ENCODE measurements at regions not wholly inside any gene's neighbourhood (a gene's known extent, or its start where the extent isn't known, plus 50 kb on each side); places are given as distances from the start of the nearest gene placed in this dataset.
"Not testable (repeated sequence)": the region's sequence is repeated elsewhere in the genome, so short reads cannot be mapped to it uniquely, and the experiment has no call there.

DNA sequence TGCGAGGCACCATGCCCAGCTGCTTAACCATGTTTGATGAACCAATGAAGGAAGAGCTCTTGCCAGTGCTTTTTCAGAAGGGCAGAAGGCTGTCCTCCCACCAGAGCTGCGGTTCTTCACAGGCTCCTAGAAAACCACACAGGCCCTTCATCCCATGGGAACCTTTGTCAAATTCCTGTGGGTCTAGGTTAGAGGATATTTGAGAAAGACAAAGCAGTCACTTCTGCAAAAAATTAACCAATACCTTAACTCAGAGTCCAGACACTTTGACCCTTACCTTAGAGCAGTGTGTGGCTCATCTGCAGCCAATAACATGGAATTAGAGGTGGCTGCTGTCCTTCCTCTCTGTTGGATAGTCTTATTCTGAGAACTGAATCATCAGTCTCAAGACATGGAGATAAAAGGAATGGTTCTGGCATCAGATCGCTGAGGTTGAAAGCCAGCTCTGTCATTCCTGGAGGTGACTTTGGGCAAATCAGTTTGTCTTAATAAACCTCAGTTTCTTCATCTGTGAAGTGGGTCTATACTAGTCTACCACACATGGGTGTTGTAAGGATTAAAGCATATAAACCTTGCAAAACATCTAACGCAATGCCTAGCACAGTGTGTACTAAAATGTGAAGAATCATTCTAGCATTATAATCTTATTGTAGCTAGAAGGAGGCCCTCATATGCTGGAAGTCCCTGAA, 65.1 kb upstream of the PIP4K2A start:
- Mint-ChIP-seq H3K9me3 (no peaks in the 10 kb centered on the region), H3K4me3 (no peak overlapping the region), H3K27me3 (ENCODE audit: low read depth) (no peaks in the 10 kb centered on the region), H3K36me3 (ENCODE audit: low read depth) (no peaks in the 10 kb centered on the region), H3K27ac (ENCODE audit: unreplicated experiment) (no peak overlapping the region), H3K4me1 (no peaks in the 10 kb centered on the region)
- no peak for DNase-seq (ENCODE audit: low read depth, low spot score)
- TF ChIP-seq, protein P1, sequence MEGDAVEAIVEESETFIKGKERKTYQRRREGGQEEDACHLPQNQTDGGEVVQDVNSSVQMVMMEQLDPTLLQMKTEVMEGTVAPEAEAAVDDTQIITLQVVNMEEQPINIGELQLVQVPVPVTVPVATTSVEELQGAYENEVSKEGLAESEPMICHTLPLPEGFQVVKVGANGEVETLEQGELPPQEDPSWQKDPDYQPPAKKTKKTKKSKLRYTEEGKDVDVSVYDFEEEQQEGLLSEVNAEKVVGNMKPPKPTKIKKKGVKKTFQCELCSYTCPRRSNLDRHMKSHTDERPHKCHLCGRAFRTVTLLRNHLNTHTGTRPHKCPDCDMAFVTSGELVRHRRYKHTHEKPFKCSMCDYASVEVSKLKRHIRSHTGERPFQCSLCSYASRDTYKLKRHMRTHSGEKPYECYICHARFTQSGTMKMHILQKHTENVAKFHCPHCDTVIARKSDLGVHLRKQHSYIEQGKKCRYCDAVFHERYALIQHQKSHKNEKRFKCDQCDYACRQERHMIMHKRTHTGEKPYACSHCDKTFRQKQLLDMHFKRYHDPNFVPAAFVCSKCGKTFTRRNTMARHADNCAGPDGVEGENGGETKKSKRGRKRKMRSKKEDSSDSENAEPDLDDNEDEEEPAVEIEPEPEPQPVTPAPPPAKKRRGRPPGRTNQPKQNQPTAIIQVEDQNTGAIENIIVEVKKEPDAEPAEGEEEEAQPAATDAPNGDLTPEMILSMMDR (conservative IDR thresholded peaks at IDR 0.05): no peak

DNA sequence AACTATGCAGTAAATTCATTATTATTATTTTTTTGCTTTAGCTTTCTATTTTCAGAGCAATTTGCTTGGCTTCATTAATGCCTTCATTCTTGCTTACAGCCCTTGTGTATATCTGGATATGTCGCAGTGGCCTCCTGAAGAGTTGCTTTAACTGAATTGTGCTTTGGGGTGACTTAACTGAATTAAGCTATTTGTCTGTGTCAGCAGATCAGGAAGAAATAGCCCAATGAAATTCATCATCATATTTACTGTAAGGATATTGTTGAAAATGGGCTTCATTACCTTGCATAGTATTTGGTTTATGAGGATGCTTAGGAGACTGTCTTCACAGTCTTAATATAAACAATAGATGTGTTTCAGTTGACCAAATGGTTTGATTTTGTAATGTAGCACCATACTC, 59.7 kb upstream of the PIP4K2A start:
- H3K4me1 Mint-ChIP-seq: no peaks in the 10 kb centered on the region
- H3K4me3 Mint-ChIP-seq: no peak overlapping the region
- peaks cover 3% of the 10 kb centered on the region for H3K36me3 Mint-ChIP-seq (ENCODE audit: low read depth)
- TF ChIP-seq, protein P1 (conservative IDR thresholded peaks at IDR 0.05): no peak
- no peak overlapping the region for H3K27ac Mint-ChIP-seq (ENCODE audit: unreplicated experiment)
- DNase-seq (ENCODE audit: low read depth, low spot score): no peak
- H3K9me3 Mint-ChIP-seq: peaks cover 4% of the 10 kb centered on the region
- H3K27me3 Mint-ChIP-seq (ENCODE audit: low read depth): no peaks in the 10 kb centered on the region

DNA sequence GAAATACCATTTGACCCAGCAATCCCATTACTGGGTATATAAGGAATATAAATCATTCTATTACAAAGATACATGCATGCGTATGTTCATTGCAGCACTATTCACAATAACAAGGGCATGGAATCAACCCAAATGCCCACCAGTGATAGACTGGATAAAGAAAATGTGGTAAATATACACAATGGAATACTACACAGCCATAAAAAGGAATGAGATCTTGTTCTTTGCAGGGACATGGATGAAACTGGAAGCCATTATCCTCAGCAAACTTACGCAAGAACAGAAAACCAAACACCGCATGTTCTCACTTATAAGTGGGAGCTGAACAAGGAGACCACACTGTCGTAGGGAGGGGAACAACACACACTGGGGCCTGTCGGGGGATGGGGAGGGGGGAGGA, 57.3 kb upstream of the PIP4K2A start:
- not testable (repeated sequence) for H3K27me3 Mint-ChIP-seq (ENCODE audit: low read depth); H3K36me3 Mint-ChIP-seq (ENCODE audit: low read depth); H3K4me1 Mint-ChIP-seq; H3K4me3 Mint-ChIP-seq; H3K9me3 Mint-ChIP-seq; DNase-seq (ENCODE audit: low read depth, low spot score); H3K27ac Mint-ChIP-seq (ENCODE audit: unreplicated experiment)

DNA sequence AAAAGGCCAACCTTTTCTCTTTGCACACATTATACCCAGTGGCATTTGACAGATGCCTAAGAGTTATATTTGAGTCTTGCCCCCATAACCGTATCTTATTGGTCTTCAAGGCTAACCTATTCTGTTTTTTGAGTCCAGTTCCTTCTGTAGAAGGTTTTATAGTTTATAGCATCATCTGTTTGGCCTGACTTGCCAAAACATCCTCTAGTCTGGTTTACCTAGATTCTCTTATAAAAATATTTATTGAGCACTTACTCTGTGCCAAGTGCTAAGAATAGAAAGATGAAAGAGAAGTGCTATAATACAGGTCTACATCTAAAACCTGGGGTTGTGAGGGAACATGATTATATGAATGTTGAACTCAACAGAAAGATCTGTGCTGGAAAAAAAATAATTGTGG, 55.9 kb upstream of the PIP4K2A start:
- H3K4me3 Mint-ChIP-seq: no peak overlapping the region
- H3K36me3 Mint-ChIP-seq (ENCODE audit: low read depth): peaks cover 3% of the 10 kb centered on the region
- DNase-seq (ENCODE audit: low read depth, low spot score): no peak
- TF ChIP-seq, protein P1 (conservative IDR thresholded peaks at IDR 0.05): no peak
- peaks cover 6% of the 10 kb centered on the region for H3K9me3 Mint-ChIP-seq
- no peaks in the 10 kb centered on the region for H3K27me3 Mint-ChIP-seq (ENCODE audit: low read depth)
- peaks cover 7% of the 10 kb centered on the region for H3K4me1 Mint-ChIP-seq
- no peak overlapping the region for H3K27ac Mint-ChIP-seq (ENCODE audit: unreplicated experiment)

DNA sequence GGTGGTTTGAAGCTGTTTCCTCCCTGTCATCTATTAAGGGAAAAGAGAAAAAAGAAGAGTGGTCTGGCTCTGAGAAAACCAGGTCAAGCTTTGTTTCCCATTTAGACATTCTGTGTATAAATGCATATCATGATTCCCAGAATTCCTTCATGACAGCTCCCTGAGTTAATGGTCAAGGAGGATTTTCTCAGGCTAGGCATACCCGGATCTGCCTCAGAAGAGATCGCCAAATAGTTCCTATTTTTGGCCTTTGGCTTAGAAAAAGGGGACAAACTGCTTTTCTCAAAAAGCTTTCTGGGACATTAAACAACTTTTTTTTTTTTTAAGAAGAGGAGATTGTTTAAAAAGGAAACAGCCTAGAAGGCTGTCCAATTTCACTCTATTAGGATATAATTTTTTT, 53.5 kb upstream of the PIP4K2A start:
- H3K36me3 Mint-ChIP-seq (ENCODE audit: low read depth): peaks cover 3% of the 10 kb centered on the region
- TF ChIP-seq, protein P1 (conservative IDR thresholded peaks at IDR 0.05): no peak
- H3K9me3 Mint-ChIP-seq: peaks cover 6% of the 10 kb centered on the region

DNA sequence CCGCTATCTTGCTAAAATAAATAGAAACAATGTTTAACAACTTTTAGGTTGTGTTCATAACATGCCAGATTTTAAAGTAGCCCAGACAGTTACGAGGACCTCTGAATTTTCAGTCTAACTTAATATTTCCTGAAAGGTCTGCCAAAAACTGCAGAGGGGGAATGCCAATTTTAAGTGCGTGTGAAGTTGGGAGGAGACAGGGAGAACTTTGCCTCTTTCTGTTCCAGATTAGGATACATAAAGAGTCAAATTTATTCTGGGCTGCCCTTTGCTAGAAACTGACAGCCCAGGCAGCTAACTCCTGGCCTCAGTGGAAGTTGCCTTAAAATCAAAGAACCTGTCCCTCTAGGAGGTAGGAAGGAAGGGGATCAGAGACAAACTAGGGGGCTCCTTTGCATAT, 52.3 kb upstream of the PIP4K2A start:
- Mint-ChIP-seq H3K27me3 (ENCODE audit: low read depth) (no peaks in the 10 kb centered on the region), H3K4me3 (no peak overlapping the region), H3K4me1 (peaks cover 13% of the 10 kb centered on the region), H3K36me3 (ENCODE audit: low read depth) (peaks cover 3% of the 10 kb centered on the region), H3K27ac (ENCODE audit: unreplicated experiment) (no peak overlapping the region), H3K9me3 (peaks cover 6% of the 10 kb centered on the region)
- TF ChIP-seq, protein P1 (conservative IDR thresholded peaks at IDR 0.05): no peak
- DNase-seq (ENCODE audit: low read depth, low spot score): no peak

More for the DNA sequence above, 53.5 kb upstream of the PIP4K2A start:
- peaks cover 7% of the 10 kb centered on the region for H3K4me1 Mint-ChIP-seq
- no peak overlapping the region for H3K4me3 Mint-ChIP-seq
- no peak for DNase-seq (ENCODE audit: low read depth, low spot score)
- H3K27me3 Mint-ChIP-seq (ENCODE audit: low read depth): no peaks in the 10 kb centered on the region
- H3K27ac Mint-ChIP-seq (ENCODE audit: unreplicated experiment): no peak overlapping the region

Measured in neural crest cell (in vitro differentiated cells).